22Rv1 (cell line): ENCODE measurements at regions not wholly inside any gene's neighbourhood (a gene's known extent, or its start where the extent isn't known, plus 50 kb on each side); places are given as distances from the start of the nearest gene placed in this dataset.

Source experiments
- H3K27ac ChIP-seq: fragments of 450-650 bp; 2 replicates; pipeline ENCODE4 v1.5.1; 2017
- CTCF ChIP-seq: fragments of 450-650 bp; IDR thresholded peaks from 2 replicates; pipeline ENCODE4 v1.5.1; 2017; ENCODE audit warnings: mild to moderate bottlenecking
- ZFX ChIP-seq: fragments of 450-650 bp; IDR thresholded peaks from 2 replicates; pipeline ENCODE4 v1.6.1; 2017; ENCODE audit warnings: antibody characterized with exemption, borderline replicate concordance

GRCh38 chr2:223238301-223238700 is 186.3 kb downstream of the KCNE4 start:
- H3K27ac ChIP-seq, result no peak overlapping the region
- TF ChIP-seq CTCF, result no peak
- TF ChIP-seq ZFX, result no peak

GRCh38 chr2:223243233-223243632 is 191.2 kb downstream of the KCNE4 start:
- no peak for TF ChIP-seq ZFX
- TF ChIP-seq CTCF, result no peak
- no peak overlapping the region for H3K27ac ChIP-seq

GRCh38 chr2:223247136-223247535 is 195.1 kb downstream of the KCNE4 start:
- H3K27ac ChIP-seq, result no peak overlapping the region
- TF ChIP-seq ZFX (no peak), CTCF (peak; percentile 68)

GRCh38 chr2:223251656-223252229 is 199.8 kb downstream of the KCNE4 start:
- TF ChIP-seq CTCF (no peak), ZFX (no peak)
- no peak overlapping the region for H3K27ac ChIP-seq

- no peak for TF ChIP-seq ZFX
- no peak for TF ChIP-seq CTCF
- no peak overlapping the region for H3K27ac ChIP-seq
These were observed 208.7 kb downstream of the KCNE4 start for GRCh38 chr2:223260681-223261080.

GRCh38 chr2:223262946-223263345 is 211.0 kb downstream of the KCNE4 start:
- no peak for TF ChIP-seq ZFX
- no peak for TF ChIP-seq CTCF
- H3K27ac ChIP-seq, result no peak overlapping the region

- H3K27ac ChIP-seq, result no peak overlapping the region
- TF ChIP-seq CTCF (no peak), ZFX (no peak)
These were observed 212.7 kb downstream of the KCNE4 start for GRCh38 chr2:223264541-223265193.
